WTC11 (cell line): ENCODE measurements at regions not wholly inside any gene's neighbourhood (a gene's known extent, or its start where the extent isn't known, plus 50 kb on each side); places are given as distances from the start of the nearest gene placed in this dataset.

ENCODE experiments used
- ATAC-seq: fragments of 200-7000 bp; cut with Tn5 transposase; 2 replicates; pipeline ENCODE4 v1.10.0; 2021; ENCODE audit warnings: mild to moderate bottlenecking, moderate library complexity
- CTCF ChIA-PET: fragments of 300-600 bp; sonication (Branson Sonifier 250); formaldehyde crosslinking; loops from one replicate; lab custom pipeline; 2021; ENCODE audit warnings: antibody characterized with exemption; lab: Charles Lee
- POLR2A ChIA-PET: fragments of 350-600 bp; sonication (Branson Sonifier 250); formaldehyde crosslinking; loops from one replicate; lab custom pipeline; 2021; ENCODE audit warnings: antibody characterized with exemption; lab: Charles Lee
- DNase-seq: peaks from one replicate; pipeline ENCODE4 v3.0.0; 2021; ENCODE audit warnings: low spot score
- H3K27ac Mint-ChIP-seq: 2 replicates; pipeline ENCODE4 v1.8.0; 2021; ENCODE audit warnings: mixed read lengths
- H3K27me3 Mint-ChIP-seq: 2 replicates; pipeline ENCODE4 v1.8.0; 2021; ENCODE audit warnings: low read depth, mild to moderate bottlenecking, moderate library complexity, mixed read lengths
- H3K36me3 Mint-ChIP-seq: 2 replicates; pipeline ENCODE4 v1.8.0; 2021; ENCODE audit warnings: mixed read lengths
- H3K4me1 Mint-ChIP-seq: 2 replicates; pipeline ENCODE4 v1.8.0; 2022; ENCODE audit warnings: mixed read lengths
- H3K4me3 Mint-ChIP-seq: 2 replicates; pipeline ENCODE4 v1.8.0; 2021; ENCODE audit warnings: mild to moderate bottlenecking, moderate library complexity, mixed read lengths
- H3K9me3 Mint-ChIP-seq: 2 replicates; pipeline ENCODE4 v1.8.0; 2021; ENCODE audit warnings: mixed read lengths
- ATF1 ChIP-seq: sonication (generic); formaldehyde crosslinking; IDR thresholded peaks from 2 replicates; pipeline ENCODE4 v1.8.1; 2023; ENCODE audit warnings: mild to moderate bottlenecking, moderate library complexity, missing genetic modification reagents
- ATF3 ChIP-seq: sonication (generic); formaldehyde crosslinking; conservative IDR thresholded peaks from 2 replicates; pipeline ENCODE4 v1.8.1; 2022; ENCODE audit warnings: mild to moderate bottlenecking, missing genetic modification reagents
- CBFB ChIP-seq: sonication (generic); formaldehyde crosslinking; IDR thresholded peaks from 2 replicates; pipeline ENCODE4 v1.8.1; 2022; ENCODE audit warnings: mild to moderate bottlenecking, low read depth, missing genetic modification reagents
- E2F1 ChIP-seq: sonication (generic); formaldehyde crosslinking; IDR thresholded peaks from 2 replicates; pipeline ENCODE4 v1.8.0; 2022; ENCODE audit warnings: mild to moderate bottlenecking, missing genetic modification reagents
- EMX1 ChIP-seq: fragments of 250-450 bp; sonication (Bioruptor Pico); IDR thresholded peaks from 2 replicates; pipeline ENCODE4 v1.8.0; 2021; ENCODE audit warnings: mild to moderate bottlenecking
- ERG ChIP-seq: fragments of 250-450 bp; sonication (Bioruptor Pico); IDR thresholded peaks from 2 replicates; pipeline ENCODE4 v1.8.0; 2021; ENCODE audit warnings: mild to moderate bottlenecking
- ETV6 ChIP-seq: sonication (generic); formaldehyde crosslinking; IDR thresholded peaks from 2 replicates; pipeline ENCODE4 v1.8.1; 2022; ENCODE audit warnings: mild to moderate bottlenecking, missing genetic modification reagents
- FOXJ3 ChIP-seq: sonication (generic); formaldehyde crosslinking; IDR thresholded peaks from 2 replicates; pipeline ENCODE4 v1.9.0; 2021; ENCODE audit warnings: missing genetic modification reagents, mild to moderate bottlenecking, borderline replicate concordance
- FOXK1 ChIP-seq: sonication (generic); formaldehyde crosslinking; IDR thresholded peaks from 2 replicates; pipeline ENCODE4 v1.8.0; 2022; ENCODE audit warnings: mild to moderate bottlenecking, moderate library complexity, missing genetic modification reagents
- FOXP1 ChIP-seq: sonication (generic); formaldehyde crosslinking; IDR thresholded peaks from 2 replicates; pipeline ENCODE4 v1.8.0; 2022; ENCODE audit warnings: missing genetic modification reagents, mild to moderate bottlenecking, moderate library complexity, borderline replicate concordance
- GABPB1 ChIP-seq: sonication (generic); formaldehyde crosslinking; IDR thresholded peaks from 2 replicates; pipeline ENCODE4 v1.8.1; 2023; ENCODE audit warnings: mild to moderate bottlenecking, missing genetic modification reagents
- IRF1 ChIP-seq: sonication (generic); formaldehyde crosslinking; IDR thresholded peaks from 2 replicates; pipeline ENCODE4 v1.8.0; 2023; ENCODE audit warnings: missing genetic modification reagents
- JAZF1 ChIP-seq: fragments of 250-450 bp; sonication (Bioruptor Pico); IDR thresholded peaks from 2 replicates; pipeline ENCODE4 v1.9.0; 2021; ENCODE audit warnings: moderate library complexity, mild to moderate bottlenecking, inconsistent platforms
- OVOL2 ChIP-seq: fragments of 250-450 bp; sonication (Bioruptor Pico); IDR thresholded peaks from 2 replicates; pipeline ENCODE4 v1.9.0; 2021; ENCODE audit warnings: mild to moderate bottlenecking, borderline replicate concordance
- RELA ChIP-seq: sonication (generic); formaldehyde crosslinking; IDR thresholded peaks from 2 replicates; pipeline ENCODE4 v1.8.1; 2022; ENCODE audit warnings: missing genetic modification reagents, mild to moderate bottlenecking, borderline replicate concordance
- SMAD3 ChIP-seq: sonication (generic); formaldehyde crosslinking; IDR thresholded peaks from 2 replicates; pipeline ENCODE4 v1.8.0; 2022; ENCODE audit warnings: missing genetic modification reagents, mild to moderate bottlenecking, borderline replicate concordance
- SMAD4 ChIP-seq: sonication (generic); formaldehyde crosslinking; IDR thresholded peaks from 2 replicates; pipeline ENCODE4 v1.8.0; 2022; ENCODE audit warnings: mild to moderate bottlenecking, missing genetic modification reagents
- TEAD4 ChIP-seq: sonication (generic); formaldehyde crosslinking; IDR thresholded peaks from 2 replicates; pipeline ENCODE4 v1.8.0; 2022; ENCODE audit warnings: mild to moderate bottlenecking, missing genetic modification reagents
- USF2 ChIP-seq: sonication (generic); formaldehyde crosslinking; IDR thresholded peaks from 2 replicates; pipeline ENCODE4 v1.8.1; 2023; ENCODE audit warnings: mild to moderate bottlenecking, missing genetic modification reagents, moderate library complexity
- ZBTB43 ChIP-seq: sonication (generic); formaldehyde crosslinking; IDR thresholded peaks from 2 replicates; pipeline ENCODE4 v1.8.1; 2023; ENCODE audit warnings: mild to moderate bottlenecking, missing genetic modification reagents
- ZMAT4 ChIP-seq: fragments of 250-450 bp; sonication (Bioruptor Pico); IDR thresholded peaks from 2 replicates; pipeline ENCODE4 v1.9.0; 2021; ENCODE audit warnings: mild to moderate bottlenecking
- ZNF281 ChIP-seq: sonication (generic); formaldehyde crosslinking; IDR thresholded peaks from 2 replicates; pipeline ENCODE4 v1.8.0; 2023; ENCODE audit warnings: mild to moderate bottlenecking, missing genetic modification reagents
- ZNF512 ChIP-seq: sonication (generic); formaldehyde crosslinking; IDR thresholded peaks from 2 replicates; pipeline ENCODE4 v1.8.1; 2022; ENCODE audit warnings: missing genetic modification reagents, borderline replicate concordance

GRCh38 chr1:198925567-198925966 lies 286.7 kb downstream of the PTPRC start:
- H3K27ac Mint-ChIP-seq = no peak overlapping the region
- ChIA-PET CTCF (interaction anchor here (0.6 kb wide), 1 partner anchor 36 kb away, joined by 3 read pairs; no protein-coding TSS in a partner anchor), POLR2A (no interaction called here)
- H3K4me1 Mint-ChIP-seq = 0 out of 2 replicates have a peak, but pooled peaks cover 3% of the 10 kb centered on the region
- H3K36me3 Mint-ChIP-seq = no peaks in the 10 kb centered on the region
- TF ChIP-seq FOXP1 (CRISPR knock-in tag) (no peak), RELA (no peak), ZNF512 (CRISPR knock-in tag) (no peak), ETV6 (no peak), ATF1 (CRISPR knock-in tag) (no peak), CBFB (no peak), FOXJ3 (CRISPR knock-in tag) (no peak), E2F1 (no peak)
- ATAC-seq (no peak), DNase-seq (no peak)
- no peaks in the 10 kb centered on the region for H3K27me3 Mint-ChIP-seq
- H3K4me3 Mint-ChIP-seq = no peak overlapping the region
- no peaks in the 10 kb centered on the region for H3K9me3 Mint-ChIP-seq

GRCh38 chr1:198927129-198927528 lies 288.3 kb downstream of the PTPRC start:
- TF ChIP-seq GABPB1 (CRISPR knock-in tag) (no peak), ZBTB43 (CRISPR knock-in tag) (no peak), SMAD4 (CRISPR knock-in tag) (no peak), JAZF1 (CRISPR knock-in tag) (no peak), ZMAT4 (CRISPR knock-in tag) (no peak), USF2 (CRISPR knock-in tag) (no peak), FOXJ3 (CRISPR knock-in tag) (no peak), ZNF281 (CRISPR knock-in tag) (no peak), FOXP1 (CRISPR knock-in tag) (no peak), EMX1 (CRISPR knock-in tag) (no peak), FOXK1 (CRISPR knock-in tag) (no peak), ERG (CRISPR knock-in tag) (no peak), OVOL2 (CRISPR knock-in tag) (no peak), TEAD4 (CRISPR knock-in tag) (no peak), SMAD3 (CRISPR knock-in tag) (no peak), ATF3 (CRISPR knock-in tag) (no peak), IRF1 (CRISPR knock-in tag) (no peak)
- ChIA-PET POLR2A (no interaction called here), CTCF (no interaction called here)
- Mint-ChIP-seq H3K9me3 (no peaks in the 10 kb centered on the region), H3K4me3 (no peak overlapping the region), H3K27ac (no peak overlapping the region), H3K36me3 (no peaks in the 10 kb centered on the region), H3K4me1 (peaks cover 3% of the 10 kb centered on the region), H3K27me3 (no peaks in the 10 kb centered on the region)
- no peak for ATAC-seq
- DNase-seq = no peak
